ENCODE measurements at regions not wholly inside any gene's neighbourhood (a gene's known extent, or its start where the extent isn't known, plus 50 kb on each side); places are given as distances from the start of the nearest gene placed in this dataset.

DNA sequence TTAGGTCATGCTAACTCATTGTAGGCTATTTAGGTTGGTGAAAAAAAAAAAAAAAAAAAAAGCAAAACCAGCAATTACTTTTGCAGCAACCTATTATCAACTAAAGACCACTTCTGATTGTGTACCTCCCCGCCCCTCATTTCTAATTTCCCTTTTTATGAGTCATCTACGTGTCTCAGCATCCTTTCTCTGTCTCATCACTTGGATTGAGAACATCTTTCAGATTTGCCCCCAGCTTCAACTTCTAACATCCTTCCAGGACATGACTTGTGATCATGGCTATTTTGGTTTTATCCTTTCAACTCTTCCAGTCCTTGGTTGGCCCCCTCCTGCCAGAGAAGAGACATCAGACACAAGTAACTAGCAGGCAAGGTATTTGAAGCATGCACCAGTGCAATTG, 156.7 kb upstream of the CCN2 start:
- DNase-seq (ENCODE audit: low read depth in 2 of 3, low spot score in 2 of 3) = no peak

- no peak for DNase-seq (ENCODE audit: low read depth in 2 of 3, low spot score in 2 of 3)
These were observed 150.4 kb upstream of the CCN2 start for GRCh38 chr6:132101535-132101934.

DNA sequence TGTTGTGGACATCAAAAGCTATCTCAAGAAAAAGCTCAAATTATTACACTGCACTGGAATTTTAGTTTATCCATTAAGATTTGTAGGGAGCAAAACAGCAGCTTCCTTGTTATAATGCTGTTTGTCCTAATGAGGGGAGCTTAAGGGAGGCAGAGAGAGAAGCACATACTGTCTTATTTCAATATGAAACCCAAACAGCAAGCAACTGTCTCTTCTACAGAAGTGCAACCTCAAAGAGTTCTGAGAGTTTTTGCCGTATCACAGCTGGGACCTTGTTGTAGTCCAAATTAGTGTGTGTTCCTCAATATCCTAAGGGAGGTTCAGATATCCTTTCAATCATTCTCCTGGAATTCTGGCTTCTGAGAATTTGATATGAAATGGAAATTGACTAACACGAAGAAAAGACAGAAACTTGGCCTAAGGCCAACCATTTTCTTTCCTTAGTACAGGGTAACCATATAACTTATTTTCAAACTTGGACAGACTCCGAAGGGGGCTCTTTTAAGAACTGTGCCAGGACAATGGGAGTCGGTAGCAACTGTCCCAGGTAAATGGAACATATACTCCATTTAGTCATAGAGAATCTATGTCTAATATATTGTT, 149.3 kb upstream of the CCN2 start:
- DNase-seq (ENCODE audit: low read depth in 2 of 3, low spot score in 2 of 3) = no peak

GRCh38 chr6:132096996-132097395, 145.8 kb upstream of the CCN2 start:
- DNase-seq (ENCODE audit: low read depth in 2 of 3, low spot score in 2 of 3) = no peak

- DNase-seq (ENCODE audit: low read depth in 2 of 3, low spot score in 2 of 3) = no peak
These were observed 145.1 kb upstream of the CCN2 start for GRCh38 chr6:132096245-132096644.

DNA sequence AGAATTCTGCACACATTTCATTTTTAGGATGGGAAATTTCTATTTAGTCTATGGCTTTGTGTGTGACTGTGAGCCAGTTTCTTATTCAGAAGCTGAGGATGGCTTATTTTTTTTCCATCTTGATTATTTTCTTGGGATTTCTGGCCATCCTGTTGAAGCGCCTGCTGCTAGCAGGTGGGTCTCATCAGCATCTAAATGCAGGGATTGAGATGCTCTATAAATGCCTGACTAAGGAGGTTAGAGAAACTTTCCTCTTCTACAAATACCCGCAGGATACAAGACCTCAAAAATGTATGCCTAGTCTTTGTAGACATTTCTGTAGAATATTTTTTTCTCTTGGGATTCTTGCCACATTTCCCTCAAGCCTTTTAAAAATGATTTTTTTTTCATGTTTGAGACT, 138.0 kb upstream of the CCN2 start:
- no peak for DNase-seq (ENCODE audit: low read depth in 2 of 3, low spot score in 2 of 3)

GRCh38 chr6:132088150-132088549, 137.0 kb upstream of the CCN2 start:
- no peak for DNase-seq (ENCODE audit: low read depth in 2 of 3, low spot score in 2 of 3)

GRCh38 chr6:132087391-132087790, 136.2 kb upstream of the CCN2 start:
- no peak for DNase-seq (ENCODE audit: low read depth in 2 of 3, low spot score in 2 of 3)

DNA sequence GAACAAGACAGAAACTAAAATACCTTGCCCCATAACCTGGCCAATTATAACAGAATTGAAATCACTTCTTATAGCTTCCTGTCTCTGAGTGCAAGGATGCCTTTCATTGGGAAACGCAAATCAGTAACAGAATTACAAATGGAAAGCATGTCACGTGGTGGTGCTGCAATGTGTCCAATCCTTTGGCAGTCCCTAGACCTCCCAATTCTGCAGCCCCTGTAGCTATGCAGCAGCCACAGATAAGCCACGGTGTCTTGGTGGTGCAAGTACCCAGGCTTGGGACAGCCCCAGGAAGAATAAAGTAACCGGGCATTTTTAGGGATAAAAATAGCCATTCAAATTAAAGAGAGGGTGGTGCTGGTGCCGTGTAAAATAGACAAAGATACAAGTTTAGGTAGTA, 134.6 kb upstream of the CCN2 start:
- no peak for DNase-seq (ENCODE audit: low read depth in 2 of 3, low spot score in 2 of 3)

DNA sequence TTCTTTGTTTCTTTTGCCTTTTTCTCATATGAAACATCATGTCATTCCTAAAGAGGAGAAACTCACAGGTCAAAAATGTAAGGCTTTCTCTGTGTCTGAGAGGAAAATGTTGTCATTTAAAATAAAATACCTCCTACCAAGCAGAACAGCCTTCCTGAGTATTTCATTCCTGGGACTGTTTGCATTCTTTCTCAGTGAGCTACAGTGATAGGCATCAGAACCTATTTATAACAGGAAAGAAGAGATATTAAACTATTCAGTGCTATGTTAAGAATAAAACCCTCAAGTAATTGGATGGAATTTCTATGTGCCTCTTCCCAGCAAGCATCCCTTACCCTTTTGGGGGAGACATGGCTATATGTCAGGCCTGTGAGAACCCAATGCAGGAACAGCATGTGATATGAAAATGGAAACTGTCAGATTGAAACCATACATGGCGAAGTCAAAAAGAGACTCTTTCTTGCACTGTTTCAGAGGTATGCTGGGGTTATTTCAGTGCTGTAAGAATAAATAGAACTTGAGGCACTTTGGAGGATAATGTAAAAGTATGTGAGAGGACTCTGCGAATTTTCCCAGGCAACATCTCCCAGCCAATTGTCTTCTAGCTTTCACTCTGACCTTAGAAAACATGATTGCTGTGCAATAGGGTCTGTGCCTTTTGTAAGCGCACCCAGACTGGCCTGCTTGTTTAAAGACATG, 133.8 kb upstream of the CCN2 start:
- DNase-seq (ENCODE audit: low read depth in 2 of 3, low spot score in 2 of 3) = no peak

- no peak for DNase-seq (ENCODE audit: low read depth in 2 of 3, low spot score in 2 of 3)
These were observed 131.2 kb upstream of the CCN2 start for GRCh38 chr6:132082421-132082820.

GRCh38 chr6:132081338-132081737, 130.2 kb upstream of the CCN2 start:
- DNase-seq (ENCODE audit: low read depth in 2 of 3, low spot score in 2 of 3) = no peak

DNA sequence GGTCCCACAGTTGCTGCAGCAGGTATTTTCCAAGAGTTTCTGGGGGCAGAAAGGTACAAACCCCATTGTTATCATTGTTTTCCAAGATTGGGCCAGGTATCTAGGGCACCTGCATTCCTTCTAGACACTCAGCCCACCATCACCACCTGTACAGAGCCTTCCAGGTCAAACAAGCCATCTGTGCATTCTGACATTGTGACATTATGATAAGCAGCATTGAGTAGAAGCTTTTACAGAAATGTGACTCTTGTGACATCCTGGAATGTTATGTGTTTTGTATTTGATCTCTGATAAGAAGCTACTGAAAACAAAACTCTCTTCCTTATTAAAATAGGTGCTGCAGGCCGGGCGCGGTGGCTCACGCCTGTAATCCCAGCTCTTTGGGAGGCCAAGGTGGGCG, 128.1 kb upstream of the CCN2 start:
- DNase-seq (ENCODE audit: low read depth in 2 of 3, low spot score in 2 of 3) = no peak

DNA sequence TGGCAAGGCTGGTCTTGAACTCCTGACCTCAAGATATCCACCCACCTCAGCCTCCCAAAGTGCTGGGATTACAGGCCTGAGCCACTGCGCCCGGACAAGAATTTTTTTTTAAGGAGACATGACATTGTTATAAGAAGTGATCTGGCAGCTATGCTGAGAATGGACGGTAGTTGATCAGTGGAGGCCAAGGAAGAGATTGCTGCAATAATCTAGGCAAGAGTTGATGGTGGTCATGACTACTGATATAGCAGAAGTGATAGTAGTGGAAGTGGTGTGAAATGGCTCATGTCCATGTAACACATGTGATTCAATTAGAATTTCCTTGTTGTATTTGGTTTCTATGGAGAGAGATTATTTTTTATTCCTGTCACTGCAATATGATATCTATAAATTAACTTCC, 125.3 kb upstream of the CCN2 start:
- no peak for DNase-seq (ENCODE audit: low read depth in 2 of 3, low spot score in 2 of 3)

- DNase-seq (ENCODE audit: low read depth in 2 of 3, low spot score in 2 of 3) = no peak
These were observed 121.7 kb upstream of the CCN2 start for GRCh38 chr6:132072831-132073230.

GRCh38 chr6:132072271-132072670, 121.1 kb upstream of the CCN2 start:
- no peak for DNase-seq (ENCODE audit: low read depth in 2 of 3, low spot score in 2 of 3)

GRCh38 chr6:132070356-132070755, 119.2 kb upstream of the CCN2 start:
- no peak for DNase-seq (ENCODE audit: low read depth in 2 of 3, low spot score in 2 of 3)

GRCh38 chr6:132068766-132069165, 117.6 kb upstream of the CCN2 start:
- no peak for DNase-seq (ENCODE audit: low read depth in 2 of 3, low spot score in 2 of 3)

DNA sequence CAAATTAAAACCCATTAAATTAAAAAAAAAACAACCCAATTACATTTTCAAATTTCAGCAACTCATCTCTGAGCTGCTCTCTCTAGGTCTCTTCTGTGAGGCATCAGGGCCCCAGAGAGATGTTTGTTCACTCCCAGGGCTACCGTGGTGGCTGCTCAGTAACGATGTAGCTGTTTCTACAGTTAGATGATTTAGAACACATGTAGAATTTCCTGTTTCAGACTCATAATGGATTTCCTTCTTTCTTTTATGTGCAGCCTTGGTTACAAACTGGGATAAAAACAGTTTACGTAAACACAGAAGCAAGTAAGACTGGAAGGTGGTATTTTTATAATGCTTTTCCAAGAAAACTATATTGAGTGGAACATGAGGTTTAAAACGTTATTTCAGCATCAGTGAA, 116.1 kb upstream of the CCN2 start:
- peak in 1 of 3 donors; percentile 34 for DNase-seq (ENCODE audit: low read depth in 2 of 3, low spot score in 2 of 3)

DNA sequence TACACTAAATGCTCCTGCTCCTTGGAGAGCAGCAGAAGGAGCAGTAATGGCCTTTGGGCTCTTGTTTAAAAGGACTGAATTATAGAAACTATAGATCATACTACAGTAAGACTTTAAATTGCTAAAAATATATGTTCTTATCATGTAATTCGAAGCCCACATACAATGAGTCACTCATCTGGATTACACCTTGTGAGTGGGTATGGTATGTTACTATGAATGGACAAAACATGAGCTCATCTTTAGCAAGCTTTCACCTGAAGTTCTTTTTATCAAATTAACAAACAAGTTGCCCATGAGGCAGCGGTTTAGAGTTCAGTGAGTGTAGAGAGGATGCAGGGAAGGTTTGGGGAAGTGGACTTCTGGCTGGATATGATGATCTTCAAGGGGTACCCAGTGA, 114.4 kb upstream of the CCN2 start:
- no peak for DNase-seq (ENCODE audit: low read depth in 2 of 3, low spot score in 2 of 3)

- no peak for DNase-seq (ENCODE audit: low read depth in 2 of 3, low spot score in 2 of 3)
These were observed 112.6 kb upstream of the CCN2 start for GRCh38 chr6:132063738-132064137.

DNA sequence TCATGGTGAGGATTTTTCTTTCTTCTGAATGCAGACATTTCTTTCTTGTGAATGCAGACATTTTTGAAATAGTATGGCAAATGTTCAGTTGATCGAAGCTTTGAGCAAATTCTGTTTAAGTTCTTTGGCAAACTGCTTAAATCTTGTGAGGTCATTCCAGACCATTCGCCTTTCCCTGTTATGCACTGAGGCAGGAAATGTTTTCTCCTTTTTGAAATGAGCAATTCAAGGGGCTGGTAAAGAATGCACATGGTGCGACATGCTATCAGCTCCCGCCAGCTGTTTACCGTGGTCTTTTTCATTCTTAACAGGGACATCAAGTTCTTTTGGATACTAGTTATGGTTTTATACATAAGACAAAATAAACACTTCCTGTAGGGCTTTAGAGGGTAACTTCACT, 112.0 kb upstream of the CCN2 start:
- no peak for DNase-seq (ENCODE audit: low read depth in 2 of 3, low spot score in 2 of 3)

- DNase-seq (ENCODE audit: low read depth in 2 of 3, low spot score in 2 of 3) = no peak
These were observed 111.5 kb upstream of the CCN2 start for GRCh38 chr6:132062626-132063025.

Data from hematopoietic multipotent progenitor cell (in vitro differentiated cells).